Hematopoietic multipotent progenitor cell treated with erythropoietin and hydrocortisone succinate and interleukin-3 and kit ligand, for 15 days (in vitro differentiated cells): ENCODE measurements at regions not wholly inside any gene's neighbourhood (a gene's known extent, or its start where the extent isn't known, plus 50 kb on each side); places are given as distances from the start of the nearest gene placed in this dataset.

ENCODE experiments used
- DNase-seq: peaks from one replicate; pipeline ENCODE4 v3.0.0-alpha.2; 2015; ENCODE audit warnings: low spot score

- no peak for DNase-seq
Observed at GRCh38 chr1:94734963-94735901, 84.9 kb upstream of the SLC44A3 start.

- no peak for DNase-seq
Observed at GRCh38 chr1:94731891-94732290, 88.3 kb upstream of the SLC44A3 start.

GRCh38 chr1:94730450-94730849 lies 89.7 kb upstream of the SLC44A3 start:
- DNase-seq, result no peak

- no peak for DNase-seq
Observed at GRCh38 chr1:94729267-94729666, 90.9 kb upstream of the SLC44A3 start.

GRCh38 chr1:94727846-94728715 lies 92.1 kb upstream of the SLC44A3 start:
- DNase-seq, result no peak

GRCh38 chr1:94726981-94727685 lies 93.0 kb upstream of the SLC44A3 start:
- no peak for DNase-seq

- DNase-seq, result no peak
Observed at GRCh38 chr1:94725566-94725965, 94.6 kb upstream of the SLC44A3 start.

GRCh38 chr1:94723894-94724293 lies 96.3 kb upstream of the SLC44A3 start:
- no peak for DNase-seq

- DNase-seq, result no peak
Observed at GRCh38 chr1:94723463-94723862, 96.7 kb upstream of the SLC44A3 start.

GRCh38 chr1:94722181-94722580 lies 98.0 kb upstream of the SLC44A3 start:
- no peak for DNase-seq

- no peak for DNase-seq
Observed at GRCh38 chr1:94721240-94721639, 98.9 kb upstream of the SLC44A3 start.

GRCh38 chr1:94719926-94720793 lies 100.0 kb upstream of the SLC44A3 start:
- DNase-seq, result no peak

- no peak for DNase-seq
Observed at GRCh38 chr1:94716965-94717364, 103.2 kb upstream of the SLC44A3 start.

GRCh38 chr1:94715321-94715720 lies 104.8 kb upstream of the SLC44A3 start:
- no peak for DNase-seq

- no peak for DNase-seq
Observed at GRCh38 chr1:94714552-94714951, 105.6 kb upstream of the SLC44A3 start.

- DNase-seq, result no peak
Observed at GRCh38 chr1:94714152-94714551, 106.0 kb upstream of the SLC44A3 start.

GRCh38 chr1:94713472-94714141 lies 106.5 kb upstream of the SLC44A3 start:
- DNase-seq, result no peak

GRCh38 chr1:94709891-94710581 lies 110.1 kb upstream of the SLC44A3 start:
- DNase-seq, result no peak

GRCh38 chr1:94708811-94709210 lies 111.3 kb upstream of the SLC44A3 start:
- no peak for DNase-seq

- DNase-seq, result no peak
Observed at GRCh38 chr1:94708299-94708685, 111.9 kb upstream of the SLC44A3 start.
